ENCODE measurements at regions not wholly inside any gene's neighbourhood (a gene's known extent, or its start where the extent isn't known, plus 50 kb on each side); places are given as distances from the start of the nearest gene placed in this dataset.

DNA sequence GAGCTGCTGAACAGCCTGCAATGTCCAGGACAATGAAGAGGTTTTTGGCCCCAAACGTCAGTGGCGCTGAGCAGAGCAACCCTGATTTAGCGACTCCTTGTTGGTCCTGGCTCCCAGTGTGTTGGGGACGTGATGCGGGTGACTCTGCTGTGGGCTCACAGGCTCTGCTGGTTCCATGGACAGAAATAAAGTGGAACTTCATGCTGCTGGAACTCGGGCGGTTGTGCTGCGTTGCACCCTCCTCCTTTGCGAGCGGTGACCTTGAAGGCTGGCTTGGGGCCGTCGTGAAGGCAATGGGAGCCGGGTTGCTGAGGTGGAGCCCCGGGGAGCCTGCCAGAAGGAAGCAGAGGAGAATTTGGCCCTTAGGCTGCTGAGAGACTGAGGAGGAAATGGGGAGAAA is 122.6 kb upstream of the C1orf174 start:
- dilution Hi-C loops (cut with MboI; ENCODE audit: extremely low pct_ligation_motif_present, low sequenced_read_pairs) (no loop called here), intact Hi-C loops (cut with micrococcal nuclease) (no loop called here)
- FAIRE-seq (no peak), DNase-seq (ENCODE audit: low read depth, low spot score) (no peak)
- BruUV-seq (replicated peaks) = no TSS peak
- Histone ChIP-seq H3K36me3 (ENCODE audit: control insufficient read depth in 2 of 2, extremely low read depth in 1 of 2, insufficient read depth in 2 of 2, low read length in 2 of 2) (no peaks in the 10 kb centered on the region), H3K4me2 (ENCODE audit: insufficient read depth, low read length) (no peak overlapping the region), H3K27me3 (ENCODE audit: control insufficient read depth in 2 of 2, insufficient read depth in 2 of 2, low read length in 2 of 2) (no peaks in the 10 kb centered on the region), H4K20me1 (replicated peaks; ENCODE audit: control insufficient read depth, extremely low read depth, insufficient read depth, low read length) (no peaks in the 10 kb centered on the region), H3K9me1 (replicated peaks; ENCODE audit: control insufficient read depth, extremely low read depth, insufficient read depth, low read length) (no peaks in the 10 kb centered on the region), H3K4me1 (ENCODE audit: control insufficient read depth, extremely low read depth, insufficient read depth, low read length) (no peaks in the 10 kb centered on the region), H3K4me3 (replicated peaks in 1 of 3; ENCODE audit: insufficient read depth in 1 of 3, low read depth in 1 of 3, low read length in 3 of 3) (no peak overlapping the region), H2AFZ (ENCODE audit: low read depth, low read length) (no peak overlapping the region), H3K27ac (ENCODE audit: insufficient read depth, low read depth, low read length) (no peak overlapping the region), H3K9me3 (replicated peaks; ENCODE audit: control insufficient read depth, insufficient read depth, low read length) (peaks cover 4% of the 10 kb centered on the region), H3K9ac (replicated peaks; ENCODE audit: extremely low read depth, insufficient read depth, low read length) (no peak overlapping the region), H3K79me2 (ENCODE audit: control insufficient read depth, insufficient read depth, low read length) (no peaks in the 10 kb centered on the region)
- CTCF ChIA-PET = no interaction called here
- POLR2A ChIA-PET = no interaction called here
- TF ChIP-seq EZH2 (IDR thresholded peaks at IDR 0.05; ENCODE audit: borderline replicate concordance, low read depth, low read length, severe bottlenecking) (no peak), MYC (IDR thresholded peaks at IDR 0.05; ENCODE audit: low read depth, low read length) (no peak), GATA2 (IDR thresholded peaks at IDR 0.05; ENCODE audit: insufficient read depth, insufficient read length, low read depth, low read length) (no peak), FOS (IDR thresholded peaks at IDR 0.05; ENCODE audit: borderline replicate concordance, insufficient read depth, low read length) (no peak), JUN (IDR thresholded peaks at IDR 0.05; ENCODE audit: borderline replicate concordance, insufficient read depth, insufficient read length, low read depth) (no peak), POLR2A (IDR thresholded peaks at IDR 0.05; ENCODE audit: low read depth, low read length) (no peak), POLR2AphosphoS5 (IDR thresholded peaks at IDR 0.05; ENCODE audit: insufficient read depth, low read depth, low read length) (no peak)
- TF ChIP-seq, protein P1, sequence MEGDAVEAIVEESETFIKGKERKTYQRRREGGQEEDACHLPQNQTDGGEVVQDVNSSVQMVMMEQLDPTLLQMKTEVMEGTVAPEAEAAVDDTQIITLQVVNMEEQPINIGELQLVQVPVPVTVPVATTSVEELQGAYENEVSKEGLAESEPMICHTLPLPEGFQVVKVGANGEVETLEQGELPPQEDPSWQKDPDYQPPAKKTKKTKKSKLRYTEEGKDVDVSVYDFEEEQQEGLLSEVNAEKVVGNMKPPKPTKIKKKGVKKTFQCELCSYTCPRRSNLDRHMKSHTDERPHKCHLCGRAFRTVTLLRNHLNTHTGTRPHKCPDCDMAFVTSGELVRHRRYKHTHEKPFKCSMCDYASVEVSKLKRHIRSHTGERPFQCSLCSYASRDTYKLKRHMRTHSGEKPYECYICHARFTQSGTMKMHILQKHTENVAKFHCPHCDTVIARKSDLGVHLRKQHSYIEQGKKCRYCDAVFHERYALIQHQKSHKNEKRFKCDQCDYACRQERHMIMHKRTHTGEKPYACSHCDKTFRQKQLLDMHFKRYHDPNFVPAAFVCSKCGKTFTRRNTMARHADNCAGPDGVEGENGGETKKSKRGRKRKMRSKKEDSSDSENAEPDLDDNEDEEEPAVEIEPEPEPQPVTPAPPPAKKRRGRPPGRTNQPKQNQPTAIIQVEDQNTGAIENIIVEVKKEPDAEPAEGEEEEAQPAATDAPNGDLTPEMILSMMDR (IDR thresholded peaks at IDR 0.05; ENCODE audit: extremely low read depth in 1 of 2, insufficient read depth in 1 of 2, low read depth in 1 of 2, low read length in 2 of 2) = no peak
- TF ChIP-seq, protein P2, sequence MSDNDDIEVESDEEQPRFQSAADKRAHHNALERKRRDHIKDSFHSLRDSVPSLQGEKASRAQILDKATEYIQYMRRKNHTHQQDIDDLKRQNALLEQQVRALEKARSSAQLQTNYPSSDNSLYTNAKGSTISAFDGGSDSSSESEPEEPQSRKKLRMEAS (IDR thresholded peaks at IDR 0.05; ENCODE audit: insufficient read depth, insufficient read length) = no peak
